Fibroblast of pulmonary artery (primary cell): ENCODE measurements at regions not wholly inside any gene's neighbourhood (a gene's known extent, or its start where the extent isn't known, plus 50 kb on each side); places are given as distances from the start of the nearest gene placed in this dataset.
A peak's percentile ranks its signal among the peaks of the same experiment; 100 is the strongest.
"Not testable (repeated sequence)": the region's sequence is repeated elsewhere in the genome, so short reads cannot be mapped to it uniquely, and the experiment has no call there.

Experiments
- DNase-seq: peaks from one replicate; pipeline ENCODE4 v3.0.0-alpha.2; 2010; ENCODE audit warnings: low read depth
- H3K4me3 ChIP-seq: replicated peaks from 2 replicates; pipeline ENCODE4 v1.5.1; 2011; ENCODE audit warnings: low read depth, mild to moderate bottlenecking, control low read depth, low read length, moderate library complexity
- TF ChIP-seq, protein P1 (sequence below): IDR thresholded peaks from 2 replicates; pipeline ENCODE4 v1.5.1; 2011; ENCODE audit warnings: mild to moderate bottlenecking, control low read depth, low read length, inconsistent platforms; ENCODE audit errors: missing control alignments

DNA sequence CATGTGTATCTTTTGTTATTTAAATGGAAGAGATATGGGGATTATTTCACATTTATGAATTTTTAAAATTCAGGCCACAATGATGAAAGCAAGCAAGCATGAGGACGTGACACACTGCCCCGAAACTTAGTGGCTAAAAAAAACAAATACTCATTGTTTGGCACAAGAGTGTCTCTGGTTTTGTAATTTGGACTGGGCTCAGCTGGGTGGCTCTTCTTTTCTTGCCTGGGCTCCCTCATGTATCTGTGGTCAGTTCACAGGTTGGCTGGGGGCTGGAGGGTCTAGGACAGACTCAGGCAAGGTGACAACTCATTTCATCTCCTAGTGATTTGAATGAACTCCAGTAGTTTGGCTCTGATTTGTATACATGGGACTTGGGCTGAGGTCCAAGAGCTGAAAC, 238.4 kb upstream of the PRKX start:
- TF ChIP-seq, protein P1, sequence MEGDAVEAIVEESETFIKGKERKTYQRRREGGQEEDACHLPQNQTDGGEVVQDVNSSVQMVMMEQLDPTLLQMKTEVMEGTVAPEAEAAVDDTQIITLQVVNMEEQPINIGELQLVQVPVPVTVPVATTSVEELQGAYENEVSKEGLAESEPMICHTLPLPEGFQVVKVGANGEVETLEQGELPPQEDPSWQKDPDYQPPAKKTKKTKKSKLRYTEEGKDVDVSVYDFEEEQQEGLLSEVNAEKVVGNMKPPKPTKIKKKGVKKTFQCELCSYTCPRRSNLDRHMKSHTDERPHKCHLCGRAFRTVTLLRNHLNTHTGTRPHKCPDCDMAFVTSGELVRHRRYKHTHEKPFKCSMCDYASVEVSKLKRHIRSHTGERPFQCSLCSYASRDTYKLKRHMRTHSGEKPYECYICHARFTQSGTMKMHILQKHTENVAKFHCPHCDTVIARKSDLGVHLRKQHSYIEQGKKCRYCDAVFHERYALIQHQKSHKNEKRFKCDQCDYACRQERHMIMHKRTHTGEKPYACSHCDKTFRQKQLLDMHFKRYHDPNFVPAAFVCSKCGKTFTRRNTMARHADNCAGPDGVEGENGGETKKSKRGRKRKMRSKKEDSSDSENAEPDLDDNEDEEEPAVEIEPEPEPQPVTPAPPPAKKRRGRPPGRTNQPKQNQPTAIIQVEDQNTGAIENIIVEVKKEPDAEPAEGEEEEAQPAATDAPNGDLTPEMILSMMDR = no peak
- DNase-seq = no peak
- H3K4me3 ChIP-seq = no peak overlapping the region

DNA sequence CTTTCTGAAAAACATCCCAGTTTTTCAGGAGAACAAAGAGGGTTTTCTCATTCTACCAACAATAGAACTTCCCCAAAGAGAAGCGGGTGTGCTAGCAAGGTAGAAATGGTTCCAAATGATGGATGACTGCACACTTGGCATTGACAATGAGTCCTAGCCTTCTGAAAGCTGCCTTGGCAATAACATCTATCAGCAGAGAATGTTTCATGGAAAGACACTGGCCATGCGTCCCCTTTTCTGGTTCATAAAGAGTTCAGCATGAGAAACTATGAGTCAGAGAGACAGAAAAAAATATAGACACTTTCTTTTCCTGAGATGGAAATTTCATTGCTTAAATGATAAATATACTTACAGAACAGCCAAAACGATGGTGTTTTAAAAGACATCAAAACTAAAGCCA, 236.9 kb upstream of the PRKX start:
- TF ChIP-seq, protein P1 = no peak
- no peak for DNase-seq
- H3K4me3 ChIP-seq = no peak overlapping the region

DNA sequence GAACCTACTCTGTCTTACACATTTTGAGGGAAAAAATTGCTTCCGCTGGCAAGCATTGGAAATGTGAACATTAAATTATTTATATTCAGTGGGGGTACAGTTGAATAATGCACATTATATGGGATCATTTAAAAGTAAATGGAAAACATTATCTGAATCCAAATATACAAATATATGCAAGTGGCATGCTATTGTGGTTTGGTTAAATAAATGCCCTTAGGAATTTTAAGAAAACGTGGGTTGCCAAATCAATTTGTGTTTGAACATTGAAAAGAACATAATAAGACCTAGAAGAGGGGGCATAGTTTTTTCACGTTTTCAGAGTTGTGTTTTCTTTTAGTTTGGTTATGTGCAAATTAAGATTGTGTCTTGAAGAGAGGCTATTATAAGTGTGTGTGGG, 230.5 kb upstream of the PRKX start:
- TF ChIP-seq, protein P1 = no peak
- no peak for DNase-seq
- no peak overlapping the region for H3K4me3 ChIP-seq

DNA sequence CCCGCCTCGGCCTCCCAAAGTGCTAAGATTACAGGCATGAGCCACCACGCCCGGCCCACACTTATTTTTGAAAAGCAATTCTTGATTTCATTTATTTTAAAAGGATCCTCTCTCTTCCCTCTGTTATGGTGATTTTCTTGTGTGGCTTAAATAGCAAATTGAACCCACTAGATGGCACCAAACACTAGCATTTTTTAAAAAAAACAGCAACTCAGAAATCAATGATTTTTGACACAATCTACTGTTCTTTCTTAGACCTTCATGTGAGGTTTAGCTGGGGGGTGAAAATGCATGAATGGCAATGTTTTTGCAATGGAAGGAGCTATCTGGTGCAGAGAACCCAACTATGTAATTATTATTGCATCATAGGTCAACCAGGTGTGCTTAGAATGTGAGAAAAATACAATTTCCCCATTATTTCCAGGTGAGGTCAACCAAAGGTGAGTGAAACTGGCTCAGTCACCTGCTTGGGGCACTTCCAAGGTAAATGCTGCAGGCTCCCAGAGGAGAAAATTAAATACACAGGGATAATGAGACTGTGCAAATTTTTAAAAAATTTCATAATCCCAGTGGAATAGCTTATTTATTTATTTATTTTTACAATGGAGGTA, 226.7 kb upstream of the PRKX start:
- DNase-seq = peak; percentile 29
- H3K4me3 ChIP-seq = no peak overlapping the region
- TF ChIP-seq, protein P1 = peak; percentile 42

DNA sequence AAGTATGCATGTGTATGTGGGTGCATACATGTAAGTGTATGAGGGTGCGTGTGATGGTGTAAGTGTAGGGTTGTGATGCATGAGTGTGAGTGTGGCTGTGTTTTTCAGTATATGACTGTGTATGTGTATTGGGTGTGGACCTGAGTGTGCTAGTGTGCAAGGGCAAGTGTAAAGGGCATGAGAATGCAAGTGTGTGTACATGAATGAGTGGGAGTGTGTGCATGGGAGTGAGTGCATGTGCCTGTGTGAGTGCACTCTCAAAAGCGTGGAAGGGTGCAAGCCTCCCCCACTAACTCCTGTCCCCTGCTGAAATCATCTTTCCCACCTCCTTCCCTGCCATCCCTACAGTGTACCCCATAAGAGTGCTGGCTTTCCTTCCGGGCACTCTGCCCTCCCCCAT, 225.1 kb upstream of the PRKX start:
- DNase-seq = no peak
- no peak overlapping the region for H3K4me3 ChIP-seq
- TF ChIP-seq, protein P1 = no peak

DNA sequence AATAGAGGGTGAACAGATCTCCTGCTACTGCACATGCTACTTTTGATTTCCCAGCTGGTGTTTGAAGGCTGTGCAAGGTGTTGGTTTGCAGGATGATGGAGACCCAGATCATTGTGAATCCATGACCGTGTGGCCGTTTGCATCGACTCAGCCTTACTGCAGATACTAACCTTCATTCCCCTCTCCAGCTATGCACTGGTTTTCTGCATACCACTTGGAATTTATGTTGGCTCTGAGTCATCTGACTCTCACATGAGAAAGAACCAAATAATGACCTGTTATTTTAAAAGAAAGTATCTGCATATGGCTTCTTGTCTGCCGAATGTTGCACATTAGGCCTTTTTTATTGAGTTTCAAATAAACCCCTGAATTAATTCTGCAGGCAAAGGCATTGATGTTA, 221.7 kb upstream of the PRKX start:
- not testable (repeated sequence) for H3K4me3 ChIP-seq, DNase-seq

DNA sequence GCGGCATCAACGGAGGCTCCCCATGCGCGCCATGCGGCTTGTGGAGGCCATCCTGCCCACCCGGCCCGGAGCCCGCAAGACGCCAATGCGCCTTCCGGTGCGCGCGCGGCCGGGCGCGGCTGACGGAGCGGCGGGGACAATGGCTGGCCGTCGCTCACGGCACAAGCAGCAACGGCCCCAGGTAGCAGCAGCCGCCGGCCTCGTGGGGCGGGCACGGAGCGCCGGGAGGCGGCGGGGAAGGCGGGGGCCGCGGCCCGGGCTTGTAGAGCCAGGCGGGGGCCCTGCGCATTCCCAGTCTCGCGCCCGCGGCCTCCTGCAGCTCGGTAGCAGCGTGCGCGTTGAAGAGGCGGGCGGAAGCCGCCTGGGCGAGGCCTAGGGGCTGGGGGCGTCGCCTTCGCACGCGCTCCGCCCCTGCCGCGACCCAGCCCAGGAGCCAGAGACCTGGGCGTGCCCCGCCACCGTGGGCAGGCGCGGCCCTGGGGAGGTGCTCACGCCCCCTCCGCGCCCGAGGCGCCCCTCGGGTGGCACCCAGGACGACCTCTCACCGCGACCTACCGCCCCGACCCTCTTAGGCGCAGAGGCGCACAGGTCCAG, 207.1 kb upstream of the PRKX start:
- H3K4me3 ChIP-seq, DNase-seq: not testable (repeated sequence)

DNA sequence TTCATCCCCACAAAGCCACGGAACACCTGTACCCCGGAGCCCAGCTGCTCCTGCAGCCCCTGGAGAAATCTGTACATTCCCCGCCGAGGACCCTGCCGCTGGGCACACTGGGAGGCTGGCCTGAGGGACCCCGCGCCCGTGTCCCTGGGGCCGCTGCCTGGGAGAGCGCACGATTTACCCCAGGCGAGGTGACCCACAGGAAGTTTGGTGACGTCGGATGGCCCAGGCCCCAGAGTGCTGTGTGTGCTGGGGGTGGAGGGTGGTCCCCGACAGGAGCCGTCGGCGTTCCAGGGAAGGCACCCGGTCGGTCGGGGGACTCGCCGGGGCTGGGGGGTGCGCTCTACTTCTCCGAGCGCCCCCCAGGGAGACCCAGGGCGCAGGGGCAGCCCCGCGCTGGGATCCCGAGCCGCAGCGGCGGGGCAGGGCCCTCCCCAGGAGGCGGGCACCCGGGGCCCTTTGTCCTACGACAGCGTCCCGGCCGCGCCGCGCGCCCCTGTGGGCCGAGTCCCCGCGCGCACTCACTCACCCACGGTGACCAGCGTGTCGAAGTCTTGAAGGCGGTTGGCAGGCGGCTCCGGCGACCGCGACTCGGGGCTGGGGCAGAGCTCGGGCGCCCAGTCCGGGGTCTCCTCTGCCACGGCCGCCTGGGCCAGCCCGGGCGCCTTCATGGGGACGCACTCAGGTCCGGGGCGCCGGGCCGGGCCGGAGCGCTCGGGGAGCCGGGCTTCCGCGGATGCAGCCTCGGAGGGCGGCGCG, 206.4 kb upstream of the PRKX start:
- not testable (repeated sequence) for DNase-seq

DNA sequence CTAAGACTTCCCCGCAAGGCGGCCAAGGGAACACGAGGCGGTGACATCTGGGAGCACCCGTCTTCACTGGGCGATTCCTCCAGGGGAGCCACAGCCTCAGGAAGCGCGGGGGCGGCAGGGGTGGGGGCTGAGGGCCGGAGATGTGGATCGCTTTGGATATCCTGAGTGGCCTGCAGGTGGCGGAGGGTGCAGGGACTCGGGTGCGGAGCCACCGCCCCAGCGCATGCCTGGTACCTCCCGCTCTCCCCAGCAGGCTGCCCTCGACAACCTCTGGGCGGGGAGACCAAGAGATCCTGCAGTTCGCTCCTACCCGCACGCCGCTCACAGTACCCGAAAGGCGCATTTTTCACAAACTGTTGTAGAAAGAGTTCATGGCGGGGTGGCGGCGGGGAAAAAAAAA, 201.4 kb upstream of the PRKX start:
- not testable (repeated sequence) for DNase-seq

More for the DNA sequence above, 206.4 kb upstream of the PRKX start:
- H3K4me3 ChIP-seq = not testable (repeated sequence)

DNA sequence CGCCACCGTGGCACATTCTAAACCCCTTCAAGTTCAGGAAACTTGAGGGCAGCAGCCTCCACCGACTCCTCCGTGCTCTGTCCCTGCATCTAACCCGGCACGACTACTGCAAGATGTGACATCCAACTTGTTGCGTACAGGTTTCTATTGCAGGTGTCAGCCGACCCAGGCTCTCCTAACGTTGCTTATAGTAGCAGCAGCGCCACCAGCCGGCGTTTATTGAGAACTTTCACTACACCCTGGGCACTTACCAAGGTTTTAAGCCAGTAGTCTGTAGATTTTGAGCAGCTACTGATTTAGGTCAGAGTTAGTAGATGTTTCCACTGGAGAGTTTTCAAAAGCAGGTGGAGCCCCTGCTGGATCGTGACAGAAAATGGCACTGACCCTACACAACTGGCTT, 200.6 kb upstream of the PRKX start:
- DNase-seq, H3K4me3 ChIP-seq: not testable (repeated sequence)

More for the DNA sequence above, 201.4 kb upstream of the PRKX start:
- not testable (repeated sequence) for H3K4me3 ChIP-seq

DNA sequence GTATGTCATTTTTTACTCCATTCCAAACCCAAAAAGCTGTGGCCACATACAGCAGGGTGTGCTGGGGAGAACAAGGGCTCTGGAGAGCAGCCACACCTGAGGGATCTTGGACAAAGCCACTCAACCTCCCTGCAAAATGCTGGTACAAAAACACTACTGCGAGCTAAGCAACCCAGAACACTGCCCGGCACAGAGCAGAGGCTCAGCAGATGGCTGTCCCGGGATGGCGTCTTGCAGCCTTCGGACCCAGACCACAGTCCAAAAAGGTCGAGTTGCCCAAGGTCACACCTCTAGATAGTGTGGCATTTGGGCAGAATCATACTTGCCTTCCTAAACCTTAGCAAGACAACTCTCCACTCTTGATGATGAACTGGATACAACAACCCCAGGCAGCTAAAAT, 197.6 kb upstream of the PRKX start:
- DNase-seq, H3K4me3 ChIP-seq: not testable (repeated sequence)

DNA sequence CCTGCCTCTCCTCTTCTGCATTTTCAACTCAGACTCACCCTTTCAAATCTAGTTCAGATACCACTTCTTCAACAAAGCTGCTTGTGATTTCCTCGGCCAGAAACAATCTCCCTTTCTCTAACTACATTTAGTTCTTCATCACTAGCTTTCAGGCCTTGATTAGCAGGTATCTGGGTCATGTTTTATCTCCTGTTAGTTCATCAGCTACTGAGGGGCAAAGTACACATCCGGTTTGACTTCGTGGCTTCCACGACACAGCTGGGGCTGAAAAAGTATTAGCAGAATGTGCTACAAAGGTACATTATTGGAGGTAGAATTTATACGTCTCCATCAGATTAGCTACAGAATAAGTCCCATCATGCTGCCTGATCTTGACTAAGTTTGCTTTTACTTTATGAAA, 197.2 kb upstream of the PRKX start:
- not testable (repeated sequence) for H3K4me3 ChIP-seq, DNase-seq
